Osteocyte (in vitro differentiated cells): ENCODE measurements at regions not wholly inside any gene's neighbourhood (a gene's known extent, or its start where the extent isn't known, plus 50 kb on each side); places are given as distances from the start of the nearest gene placed in this dataset.
"Not testable (repeated sequence)": the region's sequence is repeated elsewhere in the genome, so short reads cannot be mapped to it uniquely, and the experiment has no call there.

Source experiments
- DNase-seq: peaks from one replicate; pipeline ENCODE4 v3.0.0; 2021; ENCODE audit warnings: mixed read lengths; ENCODE audit not compliant: unreplicated experiment; ENCODE audit errors: extremely low spot score
- H3K27ac Mint-ChIP-seq: one replicate; pipeline ENCODE4 v1.8.0; 2021; ENCODE audit warnings: mild to moderate bottlenecking, mixed read lengths; ENCODE audit not compliant: unreplicated experiment
- H3K27me3 Mint-ChIP-seq: one replicate; pipeline ENCODE4 v1.8.0; 2021; ENCODE audit warnings: mixed read lengths; ENCODE audit not compliant: unreplicated experiment
- H3K36me3 Mint-ChIP-seq: one replicate; pipeline ENCODE4 v1.8.0; 2021; ENCODE audit warnings: mixed read lengths; ENCODE audit not compliant: unreplicated experiment
- H3K4me1 Mint-ChIP-seq: one replicate; pipeline ENCODE4 v1.8.0; 2021; ENCODE audit warnings: mixed read lengths; ENCODE audit not compliant: unreplicated experiment
- H3K4me3 Mint-ChIP-seq: one replicate; pipeline ENCODE4 v1.8.0; 2021; ENCODE audit warnings: mild to moderate bottlenecking, moderate library complexity, mixed read lengths; ENCODE audit not compliant: unreplicated experiment
- H3K9me3 Mint-ChIP-seq: one replicate; pipeline ENCODE4 v1.8.0; 2021; ENCODE audit warnings: mixed read lengths; ENCODE audit not compliant: unreplicated experiment
- CTCF ChIP-seq: fragments of 200-600 bp; sonication (generic); IDR thresholded peaks from 2 replicates; pipeline ENCODE4 v1.5.0; 2021; ENCODE audit warnings: antibody characterized with exemption, mild to moderate bottlenecking, moderate library complexity

- H3K4me1 Mint-ChIP-seq = no peaks in the 10 kb centered on the region
- H3K4me3 Mint-ChIP-seq = no peak overlapping the region
- no peak for TF ChIP-seq CTCF
- no peaks in the 10 kb centered on the region for H3K9me3 Mint-ChIP-seq
- H3K36me3 Mint-ChIP-seq = no peaks in the 10 kb centered on the region
- peaks cover 2% of the 10 kb centered on the region for H3K27me3 Mint-ChIP-seq
- no peak for DNase-seq
- no peak overlapping the region for H3K27ac Mint-ChIP-seq
Observed at GRCh38 chr6:76768556-76768955, 694.7 kb downstream of the HTR1B start.

DNA sequence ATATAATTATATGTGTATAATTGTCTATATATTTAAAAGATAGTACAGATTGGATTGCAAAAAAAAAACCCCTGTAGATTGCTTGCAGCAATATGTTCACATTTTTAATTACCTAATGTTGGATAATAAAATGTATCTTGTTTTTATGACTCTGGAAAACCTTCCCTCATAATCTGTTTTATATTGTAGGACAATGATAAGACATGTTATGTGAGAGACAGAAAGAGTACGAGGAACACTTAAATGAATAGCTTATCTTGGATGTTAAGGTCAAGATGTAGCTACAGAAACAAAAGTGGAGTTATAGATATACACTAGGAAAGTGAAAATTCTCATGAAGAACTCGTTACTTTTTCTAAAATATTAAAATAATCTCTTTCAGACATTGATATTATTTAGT, 691.6 kb upstream of the IMPG1 start:
- no peak overlapping the region for H3K4me3 Mint-ChIP-seq
- no peak for TF ChIP-seq CTCF

GRCh38 chr6:76752841-76753240, 680.4 kb upstream of the IMPG1 start:
- Mint-ChIP-seq H3K4me1 (no peaks in the 10 kb centered on the region), H3K9me3 (peaks cover 5% of the 10 kb centered on the region), H3K4me3 (no peak overlapping the region), H3K36me3 (no peaks in the 10 kb centered on the region), H3K27ac (no peak overlapping the region), H3K27me3 (no peaks in the 10 kb centered on the region)
- DNase-seq = no peak
- TF ChIP-seq CTCF = no peak

More for the DNA sequence above, 691.6 kb upstream of the IMPG1 start:
- Mint-ChIP-seq H3K4me1 (no peaks in the 10 kb centered on the region), H3K27me3 (peaks cover 2% of the 10 kb centered on the region), H3K9me3 (no peaks in the 10 kb centered on the region), H3K36me3 (no peaks in the 10 kb centered on the region), H3K27ac (no peak overlapping the region)
- DNase-seq = no peak

GRCh38 chr6:76745388-76745787, 672.9 kb upstream of the IMPG1 start:
- not testable (repeated sequence) for H3K9me3 Mint-ChIP-seq, H3K36me3 Mint-ChIP-seq, DNase-seq, H3K27me3 Mint-ChIP-seq, H3K4me3 Mint-ChIP-seq, H3K4me1 Mint-ChIP-seq, H3K27ac Mint-ChIP-seq

GRCh38 chr6:76744151-76744720, 671.8 kb upstream of the IMPG1 start:
- not testable (repeated sequence) for H3K9me3 Mint-ChIP-seq, H3K27me3 Mint-ChIP-seq, H3K4me3 Mint-ChIP-seq, H3K36me3 Mint-ChIP-seq, H3K4me1 Mint-ChIP-seq, H3K27ac Mint-ChIP-seq, DNase-seq

GRCh38 chr6:76742919-76743318, 670.5 kb upstream of the IMPG1 start:
- no peak for TF ChIP-seq CTCF
- Mint-ChIP-seq H3K36me3 (no peaks in the 10 kb centered on the region), H3K27me3 (no peaks in the 10 kb centered on the region)

More at GRCh38 chr6:76742919-76743318, 670.5 kb upstream of the IMPG1 start:
- H3K4me3 Mint-ChIP-seq = no peak overlapping the region
- DNase-seq = no peak
- H3K9me3 Mint-ChIP-seq = peaks cover 9% of the 10 kb centered on the region
- H3K4me1 Mint-ChIP-seq = no peaks in the 10 kb centered on the region
- H3K27ac Mint-ChIP-seq = no peak overlapping the region
